ENCODE measurements at regions not wholly inside any gene's neighbourhood (a gene's known extent, or its start where the extent isn't known, plus 50 kb on each side); places are given as distances from the start of the nearest gene placed in this dataset.

GRCh38 chr1:234992065-234992464 is 136.6 kb downstream of the TOMM20 start:
- TF ChIP-seq CTCF (IDR thresholded peaks at IDR 0.05; ENCODE audit: insufficient read depth, low read depth, low read length) (no peak), EZH2 (IDR thresholded peaks at IDR 0.05; ENCODE audit: insufficient read depth, low read length) (no peak)

Data from astrocyte (in vitro differentiated cells and primary cell).